WTC11 (cell line): ENCODE measurements at regions not wholly inside any gene's neighbourhood (a gene's known extent, or its start where the extent isn't known, plus 50 kb on each side); places are given as distances from the start of the nearest gene placed in this dataset.

Source experiments
- ATAC-seq: fragments of 200-7000 bp; cut with Tn5 transposase; 2 replicates; pipeline ENCODE4 v1.10.0; 2021; ENCODE audit warnings: mild to moderate bottlenecking, moderate library complexity
- CTCF ChIA-PET: fragments of 300-600 bp; sonication (Branson Sonifier 250); formaldehyde crosslinking; loops from one replicate; lab custom pipeline; 2021; ENCODE audit warnings: antibody characterized with exemption; lab: Charles Lee
- POLR2A ChIA-PET: fragments of 350-600 bp; sonication (Branson Sonifier 250); formaldehyde crosslinking; loops from one replicate; lab custom pipeline; 2021; ENCODE audit warnings: antibody characterized with exemption; lab: Charles Lee
- DNase-seq: peaks from one replicate; pipeline ENCODE4 v3.0.0; 2021; ENCODE audit warnings: low spot score
- H3K27ac Mint-ChIP-seq: 2 replicates; pipeline ENCODE4 v1.8.0; 2021; ENCODE audit warnings: mixed read lengths
- H3K27me3 Mint-ChIP-seq: 2 replicates; pipeline ENCODE4 v1.8.0; 2021; ENCODE audit warnings: low read depth, mild to moderate bottlenecking, moderate library complexity, mixed read lengths
- H3K36me3 Mint-ChIP-seq: 2 replicates; pipeline ENCODE4 v1.8.0; 2021; ENCODE audit warnings: mixed read lengths
- H3K4me1 Mint-ChIP-seq: 2 replicates; pipeline ENCODE4 v1.8.0; 2022; ENCODE audit warnings: mixed read lengths
- H3K4me3 Mint-ChIP-seq: 2 replicates; pipeline ENCODE4 v1.8.0; 2021; ENCODE audit warnings: mild to moderate bottlenecking, moderate library complexity, mixed read lengths
- H3K9me3 Mint-ChIP-seq: 2 replicates; pipeline ENCODE4 v1.8.0; 2021; ENCODE audit warnings: mixed read lengths
- AR ChIP-seq: fragments of 250-450 bp; sonication (Bioruptor Pico); IDR thresholded peaks from 2 replicates; pipeline ENCODE4 v1.9.0; 2021; ENCODE audit warnings: mild to moderate bottlenecking
- ATF2 ChIP-seq: sonication (generic); formaldehyde crosslinking; IDR thresholded peaks from 2 replicates; pipeline ENCODE4 v1.8.1; 2022; ENCODE audit warnings: low read depth, missing genetic modification reagents, borderline replicate concordance
- CDX4 ChIP-seq: fragments of 250-450 bp; sonication (Bioruptor Pico); IDR thresholded peaks from 2 replicates; pipeline ENCODE4 v1.9.0; 2021; ENCODE audit warnings: moderate library complexity, mild to moderate bottlenecking, inconsistent platforms, borderline replicate concordance
- CREM ChIP-seq: sonication (generic); formaldehyde crosslinking; IDR thresholded peaks from 2 replicates; pipeline ENCODE4 v1.8.1; 2022; ENCODE audit warnings: mild to moderate bottlenecking, missing genetic modification reagents, moderate library complexity
- E2F1 ChIP-seq: sonication (generic); formaldehyde crosslinking; IDR thresholded peaks from 2 replicates; pipeline ENCODE4 v1.8.0; 2022; ENCODE audit warnings: mild to moderate bottlenecking, missing genetic modification reagents
- GABPB1 ChIP-seq: sonication (generic); formaldehyde crosslinking; IDR thresholded peaks from 2 replicates; pipeline ENCODE4 v1.8.1; 2023; ENCODE audit warnings: mild to moderate bottlenecking, missing genetic modification reagents
- GRHL2 ChIP-seq: fragments of 250-450 bp; sonication (Bioruptor Pico); IDR thresholded peaks from 2 replicates; pipeline ENCODE4 v1.8.0; 2022; ENCODE audit warnings: mild to moderate bottlenecking, moderate library complexity; ENCODE audit not compliant: insufficient replicate concordance, severe bottlenecking
- HMGA2 ChIP-seq: fragments of 250-450 bp; sonication (Bioruptor Pico); IDR thresholded peaks from 2 replicates; pipeline ENCODE4 v1.4.0; 2021; ENCODE audit warnings: mild to moderate bottlenecking, moderate library complexity
- NR1H2 ChIP-seq: sonication (generic); formaldehyde crosslinking; IDR thresholded peaks from 2 replicates; pipeline ENCODE4 v1.9.0; 2021; ENCODE audit warnings: mild to moderate bottlenecking, moderate library complexity, missing genetic modification reagents
- NR2C2 ChIP-seq: sonication (generic); formaldehyde crosslinking; IDR thresholded peaks from 2 replicates; pipeline ENCODE4 v1.8.0; 2022; ENCODE audit warnings: mild to moderate bottlenecking, missing genetic modification reagents
- NR3C1 ChIP-seq: sonication (generic); formaldehyde crosslinking; conservative IDR thresholded peaks from 2 replicates; pipeline ENCODE4 v1.8.1; 2023; ENCODE audit warnings: low read depth, mild to moderate bottlenecking, missing genetic modification reagents
- SMAD3 ChIP-seq: sonication (generic); formaldehyde crosslinking; IDR thresholded peaks from 2 replicates; pipeline ENCODE4 v1.8.0; 2022; ENCODE audit warnings: missing genetic modification reagents, mild to moderate bottlenecking, borderline replicate concordance
- SOX15 ChIP-seq: fragments of 250-450 bp; sonication (Bioruptor Pico); IDR thresholded peaks from 2 replicates; pipeline ENCODE4 v1.9.0; 2021; ENCODE audit warnings: mild to moderate bottlenecking
- TEAD4 ChIP-seq: sonication (generic); formaldehyde crosslinking; IDR thresholded peaks from 2 replicates; pipeline ENCODE4 v1.8.0; 2022; ENCODE audit warnings: mild to moderate bottlenecking, missing genetic modification reagents
- USF2 ChIP-seq: sonication (generic); formaldehyde crosslinking; IDR thresholded peaks from 2 replicates; pipeline ENCODE4 v1.8.1; 2023; ENCODE audit warnings: mild to moderate bottlenecking, missing genetic modification reagents, moderate library complexity
- ZMAT4 ChIP-seq: fragments of 250-450 bp; sonication (Bioruptor Pico); IDR thresholded peaks from 2 replicates; pipeline ENCODE4 v1.9.0; 2021; ENCODE audit warnings: mild to moderate bottlenecking
- ZNF219 ChIP-seq: sonication (generic); formaldehyde crosslinking; IDR thresholded peaks from 2 replicates; pipeline ENCODE4 v1.8.0; 2023; ENCODE audit warnings: missing genetic modification reagents, mild to moderate bottlenecking, borderline replicate concordance
- ZNF423 ChIP-seq: fragments of 250-450 bp; sonication (Bioruptor Pico); IDR thresholded peaks from 2 replicates; pipeline ENCODE4 v2.1.2; 2022; ENCODE audit warnings: mild to moderate bottlenecking, moderate library complexity
- ZNF512 ChIP-seq: sonication (generic); formaldehyde crosslinking; IDR thresholded peaks from 2 replicates; pipeline ENCODE4 v1.8.1; 2022; ENCODE audit warnings: missing genetic modification reagents, borderline replicate concordance

GRCh38 chr7:25711940-25712339, 440.1 kb upstream of the NFE2L3 start (continued):
- TF ChIP-seq AR (CRISPR knock-in tag), result no peak
- TF ChIP-seq USF2 (CRISPR knock-in tag), result no peak

GRCh38 chr7:25712500-25712899, 439.5 kb upstream of the NFE2L3 start:
- no peak overlapping the region for H3K4me3 Mint-ChIP-seq
- peaks cover 18% of the 10 kb centered on the region for H3K4me1 Mint-ChIP-seq
- ChIA-PET POLR2A (no interaction called here), CTCF (interaction anchor here (1.7 kb wide), 1 partner anchor 10 kb away, joined by 4 read pairs; no protein-coding TSS in a partner anchor)
- ATAC-seq (no peak), DNase-seq (no peak)
- H3K27me3 Mint-ChIP-seq, result no peaks in the 10 kb centered on the region
- no peak overlapping the region for H3K27ac Mint-ChIP-seq
- H3K9me3 Mint-ChIP-seq, result peaks cover 3% of the 10 kb centered on the region
- H3K36me3 Mint-ChIP-seq, result peaks cover 1% of the 10 kb centered on the region
- TF ChIP-seq SOX15 (CRISPR knock-in tag) (no peak), ATF2 (CRISPR knock-in tag) (no peak), NR1H2 (no peak), E2F1 (CRISPR knock-in tag) (no peak), SMAD3 (CRISPR knock-in tag) (no peak), ZNF423 (CRISPR knock-in tag) (no peak), GABPB1 (CRISPR knock-in tag) (no peak), HMGA2 (CRISPR knock-in tag) (no peak), ZMAT4 (CRISPR knock-in tag) (no peak), ZNF219 (no peak), GRHL2 (CRISPR knock-in tag) (no peak), NR3C1 (no peak), CDX4 (CRISPR knock-in tag) (no peak), TEAD4 (no peak), CREM (CRISPR knock-in tag) (no peak), USF2 (CRISPR knock-in tag) (no peak), ZNF512 (no peak), NR2C2 (no peak)
